Epithelial cell of prostate (primary cell): ENCODE measurements at regions not wholly inside any gene's neighbourhood (a gene's known extent, or its start where the extent isn't known, plus 50 kb on each side); places are given as distances from the start of the nearest gene placed in this dataset.

ENCODE experiments used
- DNase-seq: peaks from one replicate; pipeline ENCODE4 v3.0.0-alpha.2; 2011; ENCODE audit warnings: low read depth, low spot score
- H3K27ac ChIP-seq: fragments of 450-650 bp; 2 replicates; pipeline ENCODE4 v1.5.1; 2017; ENCODE audit warnings: mild to moderate bottlenecking

- DNase-seq: no peak
- H3K27ac ChIP-seq: no peak overlapping the region
Observed at GRCh38 chr6:119461187-119461586, 111.6 kb upstream of the MAN1A1 start.

DNA sequence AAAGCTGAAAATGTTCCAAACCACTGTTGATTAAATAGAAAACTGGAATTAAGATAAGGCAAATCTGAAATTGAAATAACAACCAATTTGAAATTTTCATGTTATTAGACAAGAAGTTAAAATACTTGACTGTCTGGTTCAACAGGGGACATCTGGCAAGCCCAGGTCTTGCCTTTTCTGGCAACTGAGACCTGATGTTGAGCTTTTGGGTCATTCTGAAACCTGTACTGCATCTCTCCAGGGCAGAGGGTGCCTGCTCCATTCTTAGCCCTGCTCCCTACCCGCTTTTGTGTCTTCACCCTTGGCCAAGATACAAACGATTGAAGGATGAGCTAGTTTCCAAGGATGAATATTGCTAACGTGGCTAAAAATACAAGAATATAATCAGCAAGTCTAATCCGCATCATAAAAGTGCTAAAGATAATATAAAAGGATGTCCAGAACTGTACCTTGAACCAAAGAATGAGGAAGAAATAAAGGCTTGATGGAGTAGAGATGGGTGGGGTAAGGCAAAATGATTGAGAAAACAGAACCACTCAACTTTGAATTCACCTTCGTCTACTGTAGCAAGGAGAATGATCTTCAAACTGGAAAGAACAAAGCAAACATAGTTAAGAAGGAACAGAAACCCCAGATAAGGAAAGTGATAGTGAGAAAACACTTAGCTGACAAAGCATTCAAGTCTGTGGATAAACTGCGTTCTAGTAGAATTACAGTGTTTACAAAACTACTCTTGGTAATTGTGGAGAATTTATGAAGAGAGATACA, 109.8 kb upstream of the MAN1A1 start:
- DNase-seq: no peak
- no peak overlapping the region for H3K27ac ChIP-seq

GRCh38 chr6:119454714-119455113, 105.2 kb upstream of the MAN1A1 start:
- H3K27ac ChIP-seq: no peak overlapping the region
- DNase-seq: no peak

DNA sequence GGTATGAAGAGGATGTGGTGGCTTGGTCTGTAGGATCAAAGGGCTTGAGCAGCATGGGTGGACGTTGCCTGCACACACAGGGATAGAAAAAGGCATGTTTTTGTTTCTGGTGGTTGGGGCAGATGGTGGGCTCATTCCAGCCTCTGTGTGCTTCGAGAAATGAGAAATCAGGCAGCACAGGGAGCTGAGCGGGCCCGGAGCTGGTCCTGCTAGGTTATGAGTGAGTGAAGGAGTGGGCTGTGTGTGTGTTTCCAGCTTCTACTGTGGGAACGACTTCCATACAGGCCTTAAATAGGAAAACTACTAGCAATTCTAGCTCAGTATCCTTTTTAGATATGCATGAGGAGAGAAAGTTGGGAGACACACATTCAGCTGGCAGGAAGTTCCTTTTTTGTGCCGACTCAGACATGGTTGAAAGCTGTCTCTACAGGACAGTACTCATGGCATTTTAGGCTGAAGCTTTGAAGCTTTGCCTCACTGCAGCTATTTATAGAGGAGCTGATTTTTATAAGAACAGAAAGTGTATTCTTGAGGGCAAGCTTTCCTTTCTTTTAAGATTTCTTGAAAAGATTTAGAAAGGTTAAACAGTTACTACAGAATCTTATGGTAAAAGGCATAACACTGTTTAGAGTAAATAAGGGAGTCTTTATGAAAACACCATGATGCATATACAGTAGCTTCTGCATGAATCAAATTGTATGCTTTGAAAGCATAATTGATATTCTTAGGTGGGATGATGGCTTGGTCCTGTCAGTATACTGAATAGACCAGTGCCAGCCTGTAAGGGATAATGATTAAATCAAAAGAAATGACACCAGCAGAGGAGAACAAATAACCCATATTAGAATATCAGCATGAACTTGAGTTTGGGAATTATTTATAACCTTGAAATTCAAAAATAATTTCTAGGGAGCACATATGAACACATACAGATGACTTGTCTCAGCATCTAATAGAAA, 104.0 kb upstream of the MAN1A1 start:
- no peak for DNase-seq
- no peak overlapping the region for H3K27ac ChIP-seq

- no peak overlapping the region for H3K27ac ChIP-seq
- no peak for DNase-seq
Observed at GRCh38 chr6:119449331-119450156, 100.0 kb upstream of the MAN1A1 start.

GRCh38 chr6:119447921-119448320, 98.4 kb upstream of the MAN1A1 start:
- no peak overlapping the region for H3K27ac ChIP-seq
- DNase-seq: no peak

DNA sequence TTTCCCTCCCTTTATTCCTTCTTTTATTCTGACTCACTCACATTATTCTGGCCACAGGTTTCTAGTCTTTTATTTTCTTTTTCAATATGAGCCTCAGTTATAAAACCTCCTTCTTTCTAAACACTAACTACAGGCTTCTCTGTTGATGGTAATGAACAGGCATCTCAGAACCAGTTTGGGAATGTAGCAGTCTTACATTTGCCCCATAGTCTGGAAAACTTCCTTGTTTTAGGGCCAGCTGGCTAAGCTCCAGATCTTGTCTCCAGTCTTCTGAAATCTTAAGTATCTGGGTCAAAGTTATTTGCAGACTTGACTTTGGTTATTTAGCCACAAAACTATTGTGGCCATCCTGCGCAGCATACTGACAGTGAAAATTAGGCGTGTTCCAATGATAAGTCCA, 97.0 kb upstream of the MAN1A1 start:
- DNase-seq: peak; percentile 26
- peak overlapping the region; percentile 33 for H3K27ac ChIP-seq

DNA sequence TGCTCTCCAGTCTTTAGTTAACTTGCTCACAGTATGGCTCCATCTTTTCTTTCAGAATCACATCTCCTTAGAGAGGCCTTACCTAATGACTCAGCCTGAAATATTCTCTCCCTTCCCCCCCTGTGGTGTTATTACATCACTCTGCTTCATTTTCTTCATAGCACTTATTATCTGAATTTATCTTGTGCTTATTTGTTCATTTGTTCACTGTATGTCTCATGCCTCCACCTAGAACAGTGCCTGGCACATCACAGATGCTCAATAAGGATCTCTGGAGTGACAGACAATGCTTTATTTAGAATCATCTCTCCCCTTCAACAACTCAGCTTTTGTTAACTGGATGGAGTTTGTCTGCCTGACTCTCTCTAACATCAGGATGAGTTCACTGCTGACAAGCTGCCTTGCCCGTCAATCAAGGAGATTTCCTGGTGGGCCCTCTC, 96.6 kb upstream of the MAN1A1 start:
- DNase-seq: no peak
- peak overlapping the region; percentile 33 for H3K27ac ChIP-seq

GRCh38 chr6:119445666-119446065, 96.1 kb upstream of the MAN1A1 start:
- no peak overlapping the region for H3K27ac ChIP-seq

DNA sequence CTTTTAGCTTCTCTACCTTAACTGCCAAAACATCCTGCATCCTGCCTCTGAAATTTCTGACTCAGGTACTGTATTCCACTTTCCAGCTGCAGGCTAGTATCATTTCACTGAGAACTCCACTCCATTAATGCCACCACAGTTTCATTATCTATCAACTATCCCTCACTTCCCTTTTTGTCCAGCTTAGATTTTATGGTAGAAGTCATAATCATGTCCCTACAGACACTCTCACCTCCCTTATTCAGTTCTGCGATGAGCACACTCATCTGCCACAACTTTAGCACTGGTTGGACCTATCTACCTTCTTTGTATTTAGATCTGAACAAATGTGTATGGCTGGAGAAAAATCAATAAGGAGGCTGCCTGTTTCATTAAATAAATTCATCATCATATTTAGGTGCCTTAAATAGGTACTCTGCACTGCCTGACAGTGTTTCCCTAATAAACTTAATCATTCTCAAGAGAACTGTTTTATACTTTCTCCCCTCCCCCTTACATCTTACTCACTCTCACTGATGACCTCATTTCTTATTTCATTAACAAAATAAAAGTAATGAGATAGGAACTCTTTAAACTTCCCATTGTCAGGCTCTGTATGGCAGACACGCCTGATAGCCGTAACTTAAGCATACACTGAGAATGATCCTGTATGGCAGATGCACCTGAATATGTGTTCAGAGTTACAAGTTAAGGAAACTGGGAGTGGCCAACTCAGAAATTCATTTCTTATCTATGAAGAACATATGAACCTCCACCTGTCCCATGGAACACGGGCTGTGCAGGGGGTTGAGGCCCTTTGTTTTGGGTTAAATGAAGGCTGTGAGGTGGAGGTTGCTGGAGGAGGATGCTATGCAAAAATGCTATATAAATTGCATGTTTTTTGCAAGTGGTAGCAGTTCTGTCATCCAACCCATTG, 95.3 kb upstream of the MAN1A1 start:
- no peak overlapping the region for H3K27ac ChIP-seq
- no peak for DNase-seq

More at GRCh38 chr6:119445666-119446065, 96.1 kb upstream of the MAN1A1 start:
- no peak for DNase-seq

DNA sequence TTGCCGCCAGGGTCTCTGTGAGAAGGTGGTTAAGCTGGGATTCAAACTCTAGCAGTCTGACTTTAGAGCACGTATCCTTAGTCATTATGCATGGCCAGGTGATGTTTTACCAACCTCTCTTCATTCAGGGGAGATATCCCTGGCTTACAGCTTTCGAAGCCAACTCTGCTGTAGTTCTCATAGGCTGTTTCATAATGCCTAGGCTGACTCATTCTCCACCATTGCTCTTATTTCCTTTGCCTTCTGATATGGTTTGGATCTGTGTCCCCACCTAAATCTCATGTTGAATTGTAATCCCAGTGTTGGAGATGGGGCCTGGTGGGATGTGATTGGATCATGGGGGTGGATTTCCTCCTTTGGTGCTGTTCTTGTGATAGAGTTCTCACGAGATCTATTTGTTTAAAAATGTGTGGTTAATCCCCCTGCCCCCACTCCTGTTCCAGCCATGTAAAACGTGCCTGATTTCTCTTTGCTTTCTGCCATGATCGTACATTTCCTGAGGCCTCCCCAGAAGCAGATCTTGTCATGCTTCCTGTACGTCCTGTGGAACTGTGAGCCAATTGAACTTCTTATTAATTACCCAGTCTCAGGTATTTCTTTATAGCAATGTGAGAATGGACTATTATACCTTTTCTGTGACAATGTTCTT, 94.6 kb upstream of the MAN1A1 start:
- no peak for DNase-seq
- no peak overlapping the region for H3K27ac ChIP-seq

GRCh38 chr6:119442776-119443184, 93.2 kb upstream of the MAN1A1 start:
- no peak overlapping the region for H3K27ac ChIP-seq
- no peak for DNase-seq

- no peak overlapping the region for H3K27ac ChIP-seq
- no peak for DNase-seq
Observed at GRCh38 chr6:119440953-119441352, 91.4 kb upstream of the MAN1A1 start.

GRCh38 chr6:119436583-119436982, 87.0 kb upstream of the MAN1A1 start:
- no peak for DNase-seq
- H3K27ac ChIP-seq: no peak overlapping the region

DNA sequence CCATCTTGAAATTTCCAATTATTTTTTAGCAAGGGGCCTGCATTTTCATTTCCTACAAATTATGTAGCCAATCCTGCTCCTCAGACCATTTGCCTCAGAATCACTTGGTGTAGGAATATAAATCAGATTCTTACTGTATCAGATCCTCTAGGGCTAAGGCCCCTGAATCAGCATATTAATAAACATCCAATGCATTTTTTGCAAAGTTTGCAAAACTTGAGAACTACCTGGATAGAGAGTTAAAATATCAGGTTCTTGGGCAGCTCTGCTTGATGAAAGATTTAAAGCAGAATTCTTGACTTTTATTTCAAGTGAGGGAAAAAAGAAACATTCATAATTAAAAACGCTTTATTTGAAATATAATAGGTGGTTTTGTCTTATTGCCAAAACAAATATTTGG, 82.2 kb upstream of the MAN1A1 start:
- DNase-seq: no peak
- no peak overlapping the region for H3K27ac ChIP-seq

GRCh38 chr6:119430805-119431204, 81.2 kb upstream of the MAN1A1 start:
- H3K27ac ChIP-seq: no peak overlapping the region
- DNase-seq: no peak

DNA sequence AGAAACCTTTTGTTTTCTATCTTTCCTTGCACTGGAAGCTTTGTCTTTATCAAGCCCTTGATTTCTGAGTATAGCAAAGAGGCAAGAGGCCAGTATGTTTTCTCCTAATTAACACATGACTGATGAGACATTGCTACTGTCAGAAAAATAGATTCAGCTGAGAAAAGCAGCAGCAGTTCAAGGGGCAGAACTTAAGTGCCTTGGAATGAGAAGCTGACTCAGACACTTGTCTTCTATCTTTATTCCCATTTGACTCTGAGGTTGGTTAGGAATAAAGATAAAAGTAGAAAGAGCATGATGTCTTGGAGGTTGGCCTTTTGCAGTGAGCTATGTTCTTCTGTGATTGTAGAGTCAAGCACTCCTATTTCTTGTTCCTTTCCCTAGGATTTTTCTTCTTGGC, 79.1 kb upstream of the MAN1A1 start:
- H3K27ac ChIP-seq: no peak overlapping the region
- DNase-seq: no peak

GRCh38 chr6:119426619-119427018, 77.1 kb upstream of the MAN1A1 start:
- DNase-seq: no peak
- no peak overlapping the region for H3K27ac ChIP-seq

GRCh38 chr6:119423996-119424395, 74.4 kb upstream of the MAN1A1 start:
- DNase-seq: no peak
- no peak overlapping the region for H3K27ac ChIP-seq
